M059J (cell line): ENCODE measurements at regions not wholly inside any gene's neighbourhood (a gene's known extent, or its start where the extent isn't known, plus 50 kb on each side); places are given as distances from the start of the nearest gene placed in this dataset.
"Not testable (repeated sequence)": the region's sequence is repeated elsewhere in the genome, so short reads cannot be mapped to it uniquely, and the experiment has no call there.

Experiments
- DNase-seq: peaks from one replicate; pipeline ENCODE4 v3.0.0-alpha.2; 2012; ENCODE audit warnings: low read depth

- DNase-seq = no peak
Measured at GRCh38 chr11:38159038-38159437, 1561.0 kb upstream of the RAG2 start.

- DNase-seq = no peak
Measured at GRCh38 chr11:38156495-38157146, 1558.6 kb upstream of the RAG2 start.

GRCh38 chr11:38155856-38156255, 1557.8 kb upstream of the RAG2 start:
- no peak for DNase-seq

- no peak for DNase-seq
Measured at GRCh38 chr11:38153985-38154384, 1555.9 kb upstream of the RAG2 start.

- no peak for DNase-seq
Measured at GRCh38 chr11:38143852-38144251, 1545.8 kb upstream of the RAG2 start.

GRCh38 chr11:38138972-38139371, 1540.9 kb upstream of the RAG2 start:
- DNase-seq = no peak

- no peak for DNase-seq
Measured at GRCh38 chr11:38136887-38137286, 1538.9 kb upstream of the RAG2 start.

GRCh38 chr11:38131535-38131934, 1533.5 kb upstream of the RAG2 start:
- no peak for DNase-seq

- no peak for DNase-seq
Measured at GRCh38 chr11:38130976-38131375, 1532.9 kb upstream of the RAG2 start.

- no peak for DNase-seq
Measured at GRCh38 chr11:38130514-38130913, 1532.5 kb upstream of the RAG2 start.

- DNase-seq = peak; percentile 5
Measured at GRCh38 chr11:38123673-38124072, 1525.6 kb upstream of the RAG2 start.

- DNase-seq = not testable (repeated sequence)
Measured at GRCh38 chr11:38116616-38117015, 1518.6 kb upstream of the RAG2 start.

GRCh38 chr11:38115381-38115780, 1517.3 kb upstream of the RAG2 start:
- not testable (repeated sequence) for DNase-seq

GRCh38 chr11:38100836-38101462, 1502.9 kb upstream of the RAG2 start:
- no peak for DNase-seq

GRCh38 chr11:38095268-38095667, 1497.2 kb upstream of the RAG2 start:
- DNase-seq = no peak

- DNase-seq = peak; percentile 12
Measured at GRCh38 chr11:38089726-38090125, 1491.7 kb upstream of the RAG2 start.

- DNase-seq = peak; percentile 70
Measured at GRCh38 chr11:38060920-38061319, 1462.9 kb upstream of the RAG2 start.

- no peak for DNase-seq
Measured at GRCh38 chr11:38060136-38060535, 1462.1 kb upstream of the RAG2 start.

- DNase-seq = no peak
Measured at GRCh38 chr11:38046571-38047135, 1448.6 kb upstream of the RAG2 start.

- DNase-seq = no peak
Measured at GRCh38 chr11:38043060-38043459, 1445.0 kb upstream of the RAG2 start.

GRCh38 chr11:38038777-38039176, 1440.7 kb upstream of the RAG2 start:
- DNase-seq = no peak

GRCh38 chr11:38019072-38019775, 1421.2 kb upstream of the RAG2 start:
- DNase-seq = peak; percentile 93

- peak; percentile 82 for DNase-seq
Measured at GRCh38 chr11:38014405-38014804, 1416.4 kb upstream of the RAG2 start.
